ENCODE measurements at regions not wholly inside any gene's neighbourhood (a gene's known extent, or its start where the extent isn't known, plus 50 kb on each side); places are given as distances from the start of the nearest gene placed in this dataset.

DNA sequence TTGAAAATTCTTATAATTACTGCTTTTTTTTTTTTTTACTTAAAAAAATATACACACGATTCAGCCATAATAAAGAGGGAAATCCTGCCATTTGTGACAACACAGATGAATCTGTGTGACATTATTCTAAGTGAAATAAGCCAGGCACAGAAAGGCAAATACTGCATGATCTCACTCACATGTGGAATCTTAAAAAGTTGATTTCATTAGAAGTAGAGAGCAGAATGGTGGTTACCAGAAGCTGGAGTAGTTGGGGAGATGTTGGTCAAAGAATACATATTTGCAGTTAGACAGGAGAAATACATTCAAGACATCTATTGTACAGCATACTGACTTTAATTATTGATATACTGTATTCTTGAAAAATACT lies 116.2 kb downstream of the KLF12 start:
- TF ChIP-seq, protein P1, sequence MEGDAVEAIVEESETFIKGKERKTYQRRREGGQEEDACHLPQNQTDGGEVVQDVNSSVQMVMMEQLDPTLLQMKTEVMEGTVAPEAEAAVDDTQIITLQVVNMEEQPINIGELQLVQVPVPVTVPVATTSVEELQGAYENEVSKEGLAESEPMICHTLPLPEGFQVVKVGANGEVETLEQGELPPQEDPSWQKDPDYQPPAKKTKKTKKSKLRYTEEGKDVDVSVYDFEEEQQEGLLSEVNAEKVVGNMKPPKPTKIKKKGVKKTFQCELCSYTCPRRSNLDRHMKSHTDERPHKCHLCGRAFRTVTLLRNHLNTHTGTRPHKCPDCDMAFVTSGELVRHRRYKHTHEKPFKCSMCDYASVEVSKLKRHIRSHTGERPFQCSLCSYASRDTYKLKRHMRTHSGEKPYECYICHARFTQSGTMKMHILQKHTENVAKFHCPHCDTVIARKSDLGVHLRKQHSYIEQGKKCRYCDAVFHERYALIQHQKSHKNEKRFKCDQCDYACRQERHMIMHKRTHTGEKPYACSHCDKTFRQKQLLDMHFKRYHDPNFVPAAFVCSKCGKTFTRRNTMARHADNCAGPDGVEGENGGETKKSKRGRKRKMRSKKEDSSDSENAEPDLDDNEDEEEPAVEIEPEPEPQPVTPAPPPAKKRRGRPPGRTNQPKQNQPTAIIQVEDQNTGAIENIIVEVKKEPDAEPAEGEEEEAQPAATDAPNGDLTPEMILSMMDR (IDR thresholded peaks at IDR 0.05), result no peak
- no peak overlapping the region for H3K27ac ChIP-seq

GRCh38 chr13:74017301-74018061 lies 116.7 kb downstream of the KLF12 start:
- H3K79me2 ChIP-seq, result no peaks in the 10 kb centered on the region
- H3K4me3 ChIP-seq (ENCODE audit: low read depth, low read length), result no peak overlapping the region
- no peaks in the 10 kb centered on the region for H3K9me3 ChIP-seq (ENCODE audit: control insufficient read depth, low read length)
- no peaks in the 10 kb centered on the region for H3K36me3 ChIP-seq (ENCODE audit: control insufficient read depth, insufficient read depth, low read length)
- no peak overlapping the region for H3K4me2 ChIP-seq (ENCODE audit: low read length)
- no peak overlapping the region for H3K9ac ChIP-seq
- H3K4me1 ChIP-seq, result no peaks in the 10 kb centered on the region
- H3K27ac ChIP-seq, result no peak overlapping the region
- no peak overlapping the region for H2AFZ ChIP-seq
- H3K27me3 ChIP-seq (ENCODE audit: control insufficient read depth, insufficient read depth, low read length), result no peaks in the 10 kb centered on the region
- TF ChIP-seq, protein P1 (IDR thresholded peaks at IDR 0.05), result no peak

More for the DNA sequence above, 116.2 kb downstream of the KLF12 start:
- no peak overlapping the region for H3K4me3 ChIP-seq (ENCODE audit: low read depth, low read length)
- H3K4me2 ChIP-seq (ENCODE audit: low read length), result no peak overlapping the region
- no peaks in the 10 kb centered on the region for H3K9me3 ChIP-seq (ENCODE audit: control insufficient read depth, low read length)
- H3K36me3 ChIP-seq (ENCODE audit: control insufficient read depth, insufficient read depth, low read length), result no peaks in the 10 kb centered on the region
- H3K79me2 ChIP-seq, result no peaks in the 10 kb centered on the region
- H2AFZ ChIP-seq, result no peak overlapping the region
- H3K4me1 ChIP-seq, result no peaks in the 10 kb centered on the region
- no peak overlapping the region for H3K9ac ChIP-seq
- no peaks in the 10 kb centered on the region for H3K27me3 ChIP-seq (ENCODE audit: control insufficient read depth, insufficient read depth, low read length)

DNA sequence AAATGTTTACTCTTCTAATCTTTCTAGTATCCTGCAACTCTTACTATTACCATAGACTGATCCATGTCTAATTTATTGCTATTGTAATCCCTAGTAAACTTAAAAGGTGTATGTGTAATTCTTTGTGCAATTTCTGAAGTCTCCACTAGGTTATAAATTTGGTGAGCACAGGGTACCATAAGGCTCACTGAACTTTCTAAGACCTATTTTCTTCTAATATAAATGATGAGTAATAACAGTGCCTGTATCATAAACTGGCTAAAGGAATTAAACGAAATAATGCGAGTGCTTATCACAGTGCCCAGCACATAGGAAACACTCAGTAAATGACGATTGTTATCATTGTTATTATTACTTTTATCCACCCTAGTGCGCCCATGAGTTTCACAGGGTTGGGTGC lies 119.1 kb downstream of the KLF12 start:
- TF ChIP-seq, protein P1 (IDR thresholded peaks at IDR 0.05), result no peak
- no peaks in the 10 kb centered on the region for H3K27me3 ChIP-seq (ENCODE audit: control insufficient read depth, insufficient read depth, low read length)
- no peak overlapping the region for H3K4me3 ChIP-seq (ENCODE audit: low read depth, low read length)
- no peak overlapping the region for H2AFZ ChIP-seq
- H3K79me2 ChIP-seq, result no peaks in the 10 kb centered on the region
- no peaks in the 10 kb centered on the region for H3K9me3 ChIP-seq (ENCODE audit: control insufficient read depth, low read length)
- H3K4me1 ChIP-seq, result no peaks in the 10 kb centered on the region
- no peaks in the 10 kb centered on the region for H3K36me3 ChIP-seq (ENCODE audit: control insufficient read depth, insufficient read depth, low read length)
- H3K9ac ChIP-seq, result no peak overlapping the region
- no peak overlapping the region for H3K27ac ChIP-seq
- no peak overlapping the region for H3K4me2 ChIP-seq (ENCODE audit: low read length)

- TF ChIP-seq, protein P1 (IDR thresholded peaks at IDR 0.05), result no peak
- no peak overlapping the region for H3K9ac ChIP-seq
- no peaks in the 10 kb centered on the region for H3K79me2 ChIP-seq
- H3K36me3 ChIP-seq (ENCODE audit: control insufficient read depth, insufficient read depth, low read length), result no peaks in the 10 kb centered on the region
- no peak overlapping the region for H3K27ac ChIP-seq
- H3K9me3 ChIP-seq (ENCODE audit: control insufficient read depth, low read length), result no peaks in the 10 kb centered on the region
- no peak overlapping the region for H2AFZ ChIP-seq
- no peaks in the 10 kb centered on the region for H3K4me1 ChIP-seq
- no peak overlapping the region for H3K4me3 ChIP-seq (ENCODE audit: low read depth, low read length)
- no peak overlapping the region for H3K4me2 ChIP-seq (ENCODE audit: low read length)
- no peaks in the 10 kb centered on the region for H3K27me3 ChIP-seq (ENCODE audit: control insufficient read depth, insufficient read depth, low read length)
These were observed 125.0 kb downstream of the KLF12 start for GRCh38 chr13:74009100-74009668.

DNA sequence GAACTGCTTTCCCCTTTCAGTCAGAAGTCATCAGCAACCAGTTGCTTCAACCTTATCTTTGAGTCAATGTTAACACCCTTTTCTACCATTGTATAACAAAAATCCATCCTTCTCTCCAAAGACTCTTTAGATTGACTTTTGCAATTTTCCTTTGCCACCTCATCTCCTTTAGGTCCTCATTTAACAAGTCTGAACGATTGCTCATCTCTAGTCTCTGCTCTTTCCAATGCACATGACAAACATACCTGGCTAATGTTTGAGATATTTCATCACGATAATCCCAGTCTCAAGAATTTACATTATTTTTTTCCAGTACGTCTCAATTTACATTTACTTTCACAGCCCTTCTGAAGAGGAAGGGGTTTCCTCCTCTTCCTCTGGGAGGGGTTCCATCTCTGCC lies 127.5 kb downstream of the KLF12 start:
- Histone ChIP-seq H3K27me3 (ENCODE audit: control insufficient read depth, insufficient read depth, low read length) (no peaks in the 10 kb centered on the region), H3K79me2 (no peaks in the 10 kb centered on the region), H3K9me3 (ENCODE audit: control insufficient read depth, low read length) (no peaks in the 10 kb centered on the region), H3K4me2 (ENCODE audit: low read length) (no peak overlapping the region), H3K9ac (no peak overlapping the region), H3K4me1 (no peaks in the 10 kb centered on the region), H2AFZ (no peak overlapping the region), H3K4me3 (ENCODE audit: low read depth, low read length) (no peak overlapping the region), H3K27ac (no peak overlapping the region), H3K36me3 (ENCODE audit: control insufficient read depth, insufficient read depth, low read length) (no peaks in the 10 kb centered on the region)
- TF ChIP-seq, protein P1 (IDR thresholded peaks at IDR 0.05), result no peak
